Testis (tissue), 2 donors: ENCODE measurements at regions not wholly inside any gene's neighbourhood (a gene's known extent, or its start where the extent isn't known, plus 50 kb on each side); places are given as distances from the start of the nearest gene placed in this dataset.

ENCODE experiments used
- CTCF ChIP-seq, 3 experiments: fragments of 450-650 bp in 2 of 3; fragments of 200-600 bp in 1 of 3; sonication (generic) in 1 of 3; IDR thresholded peaks; one replicate each; pipeline ENCODE4 v1.5.1; 2016 to 2019; ENCODE audit warnings: antibody characterized with exemption in 3 of 3, mild to moderate bottlenecking in 2 of 3, moderate library complexity in 1 of 3
- POLR2A ChIP-seq: fragments of 450-650 bp; IDR thresholded peaks from one replicate; pipeline ENCODE4 v1.6.1; 2017; ENCODE audit warnings: antibody characterized with exemption, mild to moderate bottlenecking, moderate library complexity

- TF ChIP-seq CTCF (IDR thresholded peaks at IDR 0.05) (no peak), POLR2A (no peak)
These were observed 121.4 kb upstream of the CARD18 start for GRCh38 chr11:105260976-105261375.
